Mucosa of descending colon (tissue), 3 donors: ENCODE measurements at regions not wholly inside any gene's neighbourhood (a gene's known extent, or its start where the extent isn't known, plus 50 kb on each side); places are given as distances from the start of the nearest gene placed in this dataset.

Experiments
- ATAC-seq: fragments of 200-7000 bp; cut with Tn5 transposase; one replicate; pipeline ENCODE4 v1.9.1; 2020; ENCODE audit warnings: mild to moderate bottlenecking, moderate library complexity
- DNase-seq, 3 donors: peaks; one replicate each; pipeline ENCODE4 v3.0.0-alpha.2; 2020
- H3K36me3 ChIP-seq: fragments of 200-600 bp; one replicate; pipeline ENCODE4 v1.8.0; 2021; ENCODE audit warnings: low read depth, mild to moderate bottlenecking
- H3K4me1 ChIP-seq: fragments of 200-600 bp; one replicate; pipeline ENCODE4 v1.8.0; 2021; ENCODE audit warnings: low read depth, mild to moderate bottlenecking
- H3K4me3 ChIP-seq: fragments of 200-600 bp; one replicate; pipeline ENCODE4 v1.8.0; 2021; ENCODE audit warnings: mild to moderate bottlenecking
- H3K9me3 ChIP-seq: fragments of 200-600 bp; one replicate; pipeline ENCODE4 v1.8.0; 2021; ENCODE audit warnings: mild to moderate bottlenecking
- CTCF ChIP-seq: fragments of 200-600 bp; IDR thresholded peaks from one replicate; pipeline ENCODE4 v1.8.0; 2022; ENCODE audit warnings: antibody characterized with exemption, mild to moderate bottlenecking
- intact Hi-C, 2 donors: fragments of 100-400 bp; cut with DNase I in 1 of 2; cut with micrococcal nuclease in 1 of 2; formaldehyde crosslinking; loops; one replicate each; pipeline versions ENCODE4 v1.11.0 to v1.11.1; 2022; cut with DNase I, micrococcal nuclease
- donor health status: DM: no; HTN: no; CAD: no; lungs with moderate emphysema.
- donor health status: DM: no; HTN: no; CAD: no.
- donor health status: DM: no; HTN: yes; CAD: no.

- ATAC-seq (no peak), DNase-seq (no peak)
- H3K36me3 ChIP-seq = no peaks in the 10 kb centered on the region
- H3K4me1 ChIP-seq = no peaks in the 10 kb centered on the region
- H3K4me3 ChIP-seq = no peak overlapping the region
- intact Hi-C loops = no loop called here
- TF ChIP-seq CTCF = no peak
- no peaks in the 10 kb centered on the region for H3K9me3 ChIP-seq
Measured at GRCh38 chr7:156203923-156204322, 391.7 kb upstream of the SHH start.

- no peaks in the 10 kb centered on the region for H3K36me3 ChIP-seq
Measured at GRCh38 chr7:156198277-156198676, 386.0 kb upstream of the SHH start.

GRCh38 chr7:156196649-156197048 is 384.4 kb upstream of the SHH start:
- no peaks in the 10 kb centered on the region for H3K9me3 ChIP-seq
- no peak for TF ChIP-seq CTCF
- H3K4me1 ChIP-seq = no peaks in the 10 kb centered on the region
- ATAC-seq (no peak), DNase-seq (no peak)
- no peaks in the 10 kb centered on the region for H3K36me3 ChIP-seq
- H3K4me3 ChIP-seq = no peak overlapping the region
- intact Hi-C loops = no loop called here

More at GRCh38 chr7:156198277-156198676, 386.0 kb upstream of the SHH start:
- TF ChIP-seq CTCF = no peak
- intact Hi-C loops = no loop called here
- ATAC-seq (no peak), DNase-seq (no peak)
- no peaks in the 10 kb centered on the region for H3K4me1 ChIP-seq
- H3K9me3 ChIP-seq = no peaks in the 10 kb centered on the region
- no peak overlapping the region for H3K4me3 ChIP-seq

GRCh38 chr7:156195276-156195675 is 383.0 kb upstream of the SHH start:
- DNase-seq (no peak), ATAC-seq (no peak)
- no peak for TF ChIP-seq CTCF
- intact Hi-C loops = no loop called here
- Histone ChIP-seq H3K4me1 (no peaks in the 10 kb centered on the region), H3K36me3 (no peaks in the 10 kb centered on the region), H3K4me3 (no peak overlapping the region), H3K9me3 (no peaks in the 10 kb centered on the region)

- no peaks in the 10 kb centered on the region for H3K9me3 ChIP-seq
- intact Hi-C loops = no loop called here
- DNase-seq (no peak), ATAC-seq (no peak)
- H3K36me3 ChIP-seq = no peaks in the 10 kb centered on the region
- TF ChIP-seq CTCF = no peak
- H3K4me1 ChIP-seq = no peaks in the 10 kb centered on the region
- no peak overlapping the region for H3K4me3 ChIP-seq
Measured at GRCh38 chr7:156194813-156195212, 382.6 kb upstream of the SHH start.

- H3K4me1 ChIP-seq = no peaks in the 10 kb centered on the region
- no peaks in the 10 kb centered on the region for H3K9me3 ChIP-seq
- H3K36me3 ChIP-seq = no peaks in the 10 kb centered on the region
- TF ChIP-seq CTCF = no peak
- DNase-seq = no peak
- ATAC-seq = no peak
- intact Hi-C loops = no loop called here
- H3K4me3 ChIP-seq = no peak overlapping the region
Measured at GRCh38 chr7:156192921-156193320, 380.7 kb upstream of the SHH start.
